Upper lobe of left lung (tissue), 4 donors: ENCODE measurements at regions not wholly inside any gene's neighbourhood (a gene's known extent, or its start where the extent isn't known, plus 50 kb on each side); places are given as distances from the start of the nearest gene placed in this dataset.

Experiments
- EP300 ChIP-seq, 4 donors: sonication (generic); formaldehyde crosslinking; IDR thresholded peaks; one replicate each; pipeline ENCODE4 v1.5.1; 2017; ENCODE audit warnings: antibody characterized with exemption in 4 of 4, control low read depth in 2 of 4
- POLR2AphosphoS5 ChIP-seq, 2 donors: sonication (generic); formaldehyde crosslinking; IDR thresholded peaks; one replicate each; pipeline ENCODE4 v1.5.1; 2017; ENCODE audit warnings: antibody characterized with exemption in 2 of 2
- TF ChIP-seq, protein P1 (sequence below), 6 experiments: fragments of 450-650 bp in 4 of 6; fragments of 200-600 bp in 2 of 6; sonication (generic) in 2 of 6; IDR thresholded peaks; one replicate each; pipeline ENCODE4 v1.5.1; 2016 to 2019; ENCODE audit warnings: antibody characterized with exemption in 6 of 6

GRCh38 chr15:94177112-94177511, 54.2 kb upstream of the MCTP2 start:
- TF ChIP-seq POLR2AphosphoS5 (IDR thresholded peaks at IDR 0.05) (no peak), EP300 (IDR thresholded peaks at IDR 0.05) (no peak)
- TF ChIP-seq, protein P1, sequence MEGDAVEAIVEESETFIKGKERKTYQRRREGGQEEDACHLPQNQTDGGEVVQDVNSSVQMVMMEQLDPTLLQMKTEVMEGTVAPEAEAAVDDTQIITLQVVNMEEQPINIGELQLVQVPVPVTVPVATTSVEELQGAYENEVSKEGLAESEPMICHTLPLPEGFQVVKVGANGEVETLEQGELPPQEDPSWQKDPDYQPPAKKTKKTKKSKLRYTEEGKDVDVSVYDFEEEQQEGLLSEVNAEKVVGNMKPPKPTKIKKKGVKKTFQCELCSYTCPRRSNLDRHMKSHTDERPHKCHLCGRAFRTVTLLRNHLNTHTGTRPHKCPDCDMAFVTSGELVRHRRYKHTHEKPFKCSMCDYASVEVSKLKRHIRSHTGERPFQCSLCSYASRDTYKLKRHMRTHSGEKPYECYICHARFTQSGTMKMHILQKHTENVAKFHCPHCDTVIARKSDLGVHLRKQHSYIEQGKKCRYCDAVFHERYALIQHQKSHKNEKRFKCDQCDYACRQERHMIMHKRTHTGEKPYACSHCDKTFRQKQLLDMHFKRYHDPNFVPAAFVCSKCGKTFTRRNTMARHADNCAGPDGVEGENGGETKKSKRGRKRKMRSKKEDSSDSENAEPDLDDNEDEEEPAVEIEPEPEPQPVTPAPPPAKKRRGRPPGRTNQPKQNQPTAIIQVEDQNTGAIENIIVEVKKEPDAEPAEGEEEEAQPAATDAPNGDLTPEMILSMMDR (IDR thresholded peaks at IDR 0.05) = no peak
